GM19467 (cell line): ENCODE measurements at regions not wholly inside any gene's neighbourhood (a gene's known extent, or its start where the extent isn't known, plus 50 kb on each side); places are given as distances from the start of the nearest gene placed in this dataset.

ENCODE experiments used
- ATAC-seq: cut with Tn5 transposase; IDR thresholded peaks from one replicate; pipeline ENCODE4 v1.9.1; 2021; ENCODE audit warnings: mild to moderate bottlenecking, moderate library complexity; ENCODE audit not compliant: unreplicated experiment

GRCh38 chr7:106166651-106167342 lies 54.7 kb upstream of the SYPL1 start:
- ATAC-seq: no peak

GRCh38 chr7:106165337-106165736 lies 53.2 kb upstream of the SYPL1 start:
- ATAC-seq: no peak

GRCh38 chr7:106163257-106163656 lies 51.1 kb upstream of the SYPL1 start:
- no peak for ATAC-seq
